ENCODE measurements at regions not wholly inside any gene's neighbourhood (a gene's known extent, or its start where the extent isn't known, plus 50 kb on each side); places are given as distances from the start of the nearest gene placed in this dataset.

- TF ChIP-seq CTCF (IDR thresholded peaks at IDR 0.05) (no peak), POLR2AphosphoS5 (IDR thresholded peaks at IDR 0.05) (no peak)
Measured at GRCh38 chr2:36169843-36170242, 185.7 kb upstream of the CRIM1 start.
